IPS-NIHi11 (cell line): ENCODE measurements at regions not wholly inside any gene's neighbourhood (a gene's known extent, or its start where the extent isn't known, plus 50 kb on each side); places are given as distances from the start of the nearest gene placed in this dataset.
"Not testable (repeated sequence)": the region's sequence is repeated elsewhere in the genome, so short reads cannot be mapped to it uniquely, and the experiment has no call there.

ENCODE experiments used
- DNase-seq: peaks from one replicate; pipeline ENCODE4 v3.0.0; 2012; ENCODE audit warnings: mixed read lengths, low spot score

DNA sequence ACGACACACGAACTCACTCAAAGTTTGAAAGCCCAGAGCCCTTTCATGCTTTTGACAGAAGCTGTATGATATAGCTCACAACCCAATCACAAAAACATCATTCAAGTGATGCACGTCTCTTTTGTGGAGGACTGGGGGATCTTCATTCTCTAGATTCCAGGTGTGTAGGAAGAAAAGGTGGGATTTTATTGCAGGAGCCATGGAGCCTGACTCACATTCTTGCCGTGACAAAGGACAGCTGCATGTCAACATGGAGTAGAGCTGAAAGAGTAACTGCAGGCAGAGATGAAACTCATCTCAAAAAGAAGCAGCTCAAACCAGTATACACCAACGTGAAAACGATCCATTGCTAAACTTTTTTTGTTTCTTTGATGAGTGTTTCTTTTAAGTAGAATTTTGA, 50.9 kb upstream of the PDE1A start:
- DNase-seq = no peak

DNA sequence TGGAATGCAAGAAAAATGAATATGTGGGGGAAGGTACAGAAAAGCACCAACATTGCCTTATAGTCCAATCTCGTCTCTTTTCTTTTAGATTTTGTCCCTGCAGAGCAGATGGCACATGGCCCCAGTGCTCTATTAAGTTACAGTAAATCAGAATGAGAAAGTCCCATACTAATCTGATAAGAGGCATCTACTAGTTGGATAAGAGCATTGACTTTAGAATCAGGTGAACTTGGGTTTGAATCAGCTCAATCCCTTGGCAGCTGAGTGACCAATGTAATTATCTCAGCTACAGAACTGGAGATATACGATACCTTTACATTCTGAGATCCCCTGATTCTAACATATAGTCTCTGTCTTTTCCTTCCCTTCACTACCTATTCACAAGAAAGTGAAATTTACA, 54.8 kb upstream of the PDE1A start:
- DNase-seq = no peak

DNA sequence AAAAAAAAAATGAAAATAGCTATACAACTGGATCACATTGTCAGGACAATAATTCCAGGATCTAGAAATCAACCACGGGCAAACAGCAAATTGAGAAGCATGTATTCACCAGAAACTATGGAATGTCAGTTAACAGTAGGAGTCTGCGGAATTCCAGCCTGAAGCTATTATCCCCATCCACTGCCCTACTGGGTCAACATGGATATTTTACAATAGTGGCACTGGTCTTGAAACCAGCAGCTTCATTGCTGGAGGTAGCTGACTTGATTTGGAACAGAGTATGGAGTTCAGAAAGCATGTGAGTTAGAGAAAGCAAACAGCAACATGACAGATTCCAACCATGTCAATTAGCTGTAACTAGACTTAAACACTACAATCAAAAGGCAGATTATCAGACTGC, 55.7 kb upstream of the PDE1A start:
- no peak for DNase-seq

DNA sequence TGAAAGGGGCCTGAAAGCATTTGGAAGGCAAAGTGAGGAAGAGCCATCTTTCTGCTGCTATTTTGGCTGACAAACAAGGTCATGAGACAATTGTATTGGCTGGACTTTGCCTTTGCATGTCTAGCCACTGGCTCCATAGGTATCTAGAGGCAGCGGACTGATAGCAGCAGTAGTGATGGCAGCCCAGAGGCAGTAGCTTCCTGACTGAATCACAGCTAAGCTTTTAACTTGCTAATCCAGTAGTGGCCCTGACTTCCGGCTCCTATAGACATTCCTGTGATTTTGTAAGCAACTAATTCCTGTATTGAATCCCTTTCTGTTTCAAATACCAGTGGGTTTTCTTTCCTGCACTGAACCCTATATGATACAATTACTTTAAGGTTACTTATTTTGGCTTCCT, 69.8 kb upstream of the PDE1A start:
- DNase-seq = no peak

DNA sequence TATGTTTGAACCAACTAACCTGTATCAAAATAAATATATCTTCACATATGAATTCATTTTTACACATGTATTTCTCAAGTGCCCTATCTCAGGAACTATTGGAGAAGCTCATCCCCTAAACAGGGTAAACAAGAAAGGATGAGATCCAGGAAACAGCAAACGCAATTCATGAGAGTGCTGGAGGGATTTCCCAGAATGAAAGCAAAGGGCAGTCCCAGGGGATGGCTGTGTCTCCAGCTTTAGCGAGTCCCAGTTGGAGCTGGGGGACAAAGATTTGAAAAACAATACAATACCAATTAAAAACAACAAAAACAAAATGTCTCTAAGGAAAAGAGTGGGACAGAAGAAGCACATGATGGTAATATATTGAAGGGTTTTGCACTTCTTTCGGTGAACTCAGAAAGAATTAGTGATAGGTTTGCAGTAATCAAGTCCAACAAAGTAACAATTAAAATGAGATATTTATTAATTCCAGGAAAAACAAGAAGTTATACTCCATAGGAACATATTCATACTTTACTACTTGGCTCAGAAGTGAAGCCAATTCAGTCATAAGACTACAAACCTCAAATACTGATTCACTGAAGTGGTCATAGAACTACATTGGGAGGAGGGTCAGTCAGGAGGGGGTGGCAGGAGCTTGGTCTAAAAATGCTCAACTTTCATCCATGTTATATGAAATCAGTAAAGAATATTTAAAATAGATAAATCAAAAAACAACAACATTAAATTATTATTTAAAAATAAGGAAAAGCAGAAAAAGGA, 73.1 kb upstream of the PDE1A start:
- DNase-seq = no peak

DNA sequence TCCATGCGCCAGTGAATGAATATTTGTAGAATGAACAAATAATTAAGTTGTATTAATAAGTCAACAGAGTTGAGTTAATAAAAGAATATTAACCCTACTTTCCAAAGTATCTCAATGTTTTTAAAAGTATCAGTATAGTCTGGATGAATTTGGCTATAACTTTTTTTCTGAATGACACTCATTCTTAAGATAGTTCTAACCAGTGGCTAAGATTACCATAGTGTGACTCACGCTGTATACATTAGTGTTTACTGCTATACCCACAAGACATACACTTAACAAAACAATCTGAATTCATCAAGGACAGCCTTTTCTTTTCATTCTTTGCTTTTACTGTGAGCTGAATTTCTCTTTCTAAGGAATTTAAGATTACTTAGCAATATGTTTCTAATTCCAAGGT, 77.0 kb upstream of the PDE1A start:
- no peak for DNase-seq

DNA sequence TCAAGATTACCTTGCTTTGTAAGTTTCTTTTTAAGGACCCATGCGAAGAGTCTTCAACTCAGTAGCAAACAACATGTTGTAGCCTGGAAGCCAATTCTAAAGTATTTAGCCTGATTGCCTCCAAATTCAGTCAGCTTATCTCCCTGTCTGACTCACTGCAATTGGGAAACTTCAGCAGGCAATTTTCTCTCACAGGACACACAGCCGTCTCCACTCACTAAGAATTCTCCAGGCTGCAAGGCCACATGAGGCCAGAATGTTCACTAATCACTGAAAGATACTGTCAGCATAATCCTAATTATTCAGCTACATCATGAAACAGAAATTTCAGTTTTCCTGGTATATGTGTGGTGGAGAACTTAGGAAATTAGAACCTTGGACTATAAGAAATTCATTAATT, 78.1 kb upstream of the PDE1A start:
- no peak for DNase-seq

DNA sequence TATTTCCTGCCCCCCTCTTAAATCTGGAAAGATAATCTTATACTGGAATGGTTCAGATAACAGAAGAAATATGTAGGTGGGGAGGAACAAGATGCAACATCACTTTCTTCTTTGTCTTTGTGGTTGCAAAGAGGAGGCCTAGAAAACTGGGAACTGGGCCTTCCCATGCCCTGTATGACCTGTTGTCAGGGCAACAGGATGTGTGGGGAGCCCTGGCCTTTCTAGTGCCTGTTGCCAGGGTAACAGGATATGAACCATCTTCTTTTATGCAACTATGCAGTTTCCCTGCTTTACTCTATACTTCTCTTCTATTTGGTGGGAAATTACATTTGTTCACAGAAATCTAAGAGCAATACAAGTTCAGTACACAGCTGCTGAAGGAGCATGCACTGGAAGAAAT, 79.8 kb upstream of the PDE1A start:
- no peak for DNase-seq

DNA sequence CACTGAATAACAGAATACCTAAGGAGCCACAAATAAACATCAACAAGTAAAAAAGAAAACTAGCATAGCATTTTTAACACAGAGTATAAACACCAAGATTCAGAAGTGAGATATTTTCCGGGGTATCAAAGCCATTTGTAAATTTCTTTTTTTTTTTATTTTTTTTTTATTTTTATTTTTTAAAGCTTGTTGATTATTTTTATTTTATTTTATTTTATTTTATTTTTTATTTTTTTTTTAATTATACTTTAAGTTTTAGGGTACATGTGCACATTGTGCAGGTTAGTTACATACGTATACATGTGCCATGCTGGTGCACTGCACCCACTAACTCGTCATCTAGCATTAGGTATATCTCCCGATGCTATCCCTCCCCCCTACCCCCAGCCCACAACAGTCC, 81.7 kb upstream of the PDE1A start:
- DNase-seq = not testable (repeated sequence)

DNA sequence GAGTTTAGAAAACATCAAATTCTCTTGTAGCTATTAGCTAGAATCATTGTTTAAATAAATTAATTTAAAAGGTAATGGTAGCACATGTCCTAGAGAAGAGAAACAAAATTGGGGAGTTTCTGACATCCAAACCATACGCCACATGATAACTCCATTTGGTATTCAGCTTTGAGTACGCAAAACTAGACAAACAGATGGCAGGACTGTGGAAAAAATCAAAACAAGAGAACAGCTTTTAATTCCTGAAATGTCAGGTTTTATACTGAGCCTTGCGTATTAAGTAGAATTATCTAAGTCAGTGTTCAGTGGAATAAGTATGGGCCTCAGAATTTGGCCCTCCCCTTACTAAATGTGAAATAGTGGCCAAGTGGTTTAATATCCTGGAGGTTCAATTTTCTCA, 82.4 kb upstream of the PDE1A start:
- no peak for DNase-seq

DNA sequence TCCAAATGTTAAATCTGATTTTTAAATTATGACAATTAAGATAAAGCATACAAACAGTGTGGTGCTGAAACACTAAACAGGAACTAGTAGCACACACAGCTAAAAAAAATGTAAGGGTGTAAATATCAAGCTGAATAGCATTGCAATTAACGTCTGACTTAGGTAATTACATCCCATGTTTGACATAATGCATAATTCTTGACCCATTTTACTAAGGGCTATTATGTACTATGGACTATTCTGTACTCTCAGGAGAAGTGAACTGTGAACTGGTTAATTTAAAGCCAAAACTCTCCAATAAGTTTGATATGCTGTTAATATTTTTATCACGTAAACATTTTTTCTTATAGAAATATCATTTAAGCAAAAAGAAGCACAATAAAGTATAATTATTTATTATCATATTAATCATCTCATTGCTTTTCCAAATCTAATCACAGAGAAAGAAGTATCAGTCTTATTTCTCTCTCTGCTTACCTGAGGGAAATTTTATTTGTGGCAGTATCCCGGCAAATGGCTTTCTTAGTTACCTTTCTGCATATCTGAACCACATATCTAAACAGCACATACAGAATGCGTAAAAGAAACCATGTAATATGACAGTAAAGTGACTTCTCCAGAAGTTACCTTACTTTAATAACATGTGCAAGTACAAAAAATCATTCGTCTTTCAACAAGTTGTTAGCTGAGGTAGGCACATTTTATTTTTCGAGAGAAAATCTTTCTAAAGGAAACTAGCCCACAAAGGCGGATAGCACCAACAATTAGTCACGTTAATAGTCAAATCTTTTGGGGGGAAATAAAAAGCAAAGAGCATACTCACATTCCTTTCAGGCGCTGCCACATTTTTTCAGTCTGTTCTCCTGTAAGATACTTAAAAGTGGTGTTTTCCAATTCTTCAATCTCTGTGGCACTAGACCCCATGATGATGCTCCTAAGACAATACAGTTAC, 94.9 kb upstream of the PDE1A start:
- DNase-seq = no peak

DNA sequence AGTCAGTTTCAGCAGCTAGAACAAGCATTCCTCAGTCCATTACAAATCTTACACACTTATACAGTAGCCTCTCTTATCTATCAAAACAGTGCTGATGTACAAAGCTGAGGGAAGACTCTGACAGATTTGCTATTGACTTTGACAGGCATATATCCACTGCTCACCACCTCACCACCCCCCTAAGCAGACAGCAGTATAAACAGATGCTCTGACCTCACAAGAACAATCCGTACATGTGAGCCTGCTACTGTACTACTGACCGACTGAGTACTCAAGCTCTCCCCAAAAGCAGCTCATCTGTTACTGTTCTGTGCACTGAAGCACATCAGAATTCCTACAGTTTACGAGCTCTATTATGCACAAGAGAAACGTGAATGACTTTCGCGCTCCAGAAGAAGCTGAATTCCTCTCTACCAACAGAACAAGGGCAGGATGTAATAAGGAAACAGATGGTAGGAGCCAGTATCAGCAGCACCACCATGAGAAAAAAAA, 95.6 kb upstream of the PDE1A start:
- no peak for DNase-seq

DNA sequence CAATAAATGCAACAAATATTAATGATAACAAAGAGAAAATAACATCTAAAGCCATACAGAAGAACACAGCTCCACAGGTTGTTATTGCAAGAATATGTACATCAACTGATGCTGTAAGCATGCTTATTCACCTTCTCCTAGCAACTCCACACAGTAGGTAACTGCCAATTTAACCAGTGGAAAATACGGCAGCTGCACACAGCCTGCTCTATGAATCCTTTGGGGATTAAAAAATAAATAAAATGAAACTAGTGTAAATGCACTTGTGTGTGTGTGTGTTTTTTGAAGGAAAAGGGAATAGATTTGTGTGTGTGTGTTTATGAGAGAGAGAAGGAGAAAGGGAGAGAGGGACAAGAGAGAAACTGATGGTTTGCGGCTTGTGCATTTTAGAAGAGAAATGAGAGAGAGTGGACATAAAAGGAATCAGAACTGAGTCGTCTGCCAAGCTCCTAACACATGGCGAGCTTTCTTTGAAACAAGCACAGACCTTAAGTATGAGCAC, 96.2 kb upstream of the PDE1A start:
- no peak for DNase-seq

DNA sequence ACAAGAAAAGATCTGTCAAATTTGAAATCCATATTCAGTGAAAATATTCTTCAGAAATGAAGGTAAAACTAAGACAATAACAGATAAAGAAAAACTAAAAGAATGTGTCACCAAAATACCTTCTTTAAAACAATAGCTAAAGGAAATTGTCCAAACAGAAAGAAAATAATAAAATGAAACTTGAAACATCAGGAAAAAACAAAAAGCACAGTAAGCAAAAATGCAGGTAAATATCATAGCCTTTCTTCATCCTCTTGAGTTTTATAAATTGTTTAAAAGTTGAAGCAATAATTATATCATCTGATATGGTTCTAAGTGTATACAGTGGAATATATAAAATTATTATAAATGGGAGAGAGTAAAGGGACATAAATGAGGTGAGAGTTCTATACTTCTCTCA, 103.8 kb upstream of the PDE1A start:
- no peak for DNase-seq

DNA sequence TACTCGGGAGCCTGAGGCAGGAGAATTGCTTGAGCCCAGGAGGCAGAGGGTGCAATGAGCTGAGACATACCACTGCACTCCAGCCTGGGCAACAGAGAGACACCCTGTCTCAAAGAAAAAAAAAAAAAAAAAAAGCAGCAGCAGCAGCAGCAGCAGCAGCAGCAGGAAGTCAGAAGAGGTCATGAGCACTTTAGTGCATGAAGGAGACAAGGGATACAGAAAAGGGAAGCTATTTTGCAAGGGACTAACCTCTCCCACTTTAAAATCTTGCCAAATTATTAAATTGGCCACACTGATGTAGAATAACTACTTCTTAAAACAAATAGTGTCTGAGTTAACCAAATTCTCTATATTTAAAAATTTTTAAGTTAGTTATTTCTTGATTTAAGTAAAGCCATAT, 113.4 kb upstream of the PDE1A start:
- no peak for DNase-seq

DNA sequence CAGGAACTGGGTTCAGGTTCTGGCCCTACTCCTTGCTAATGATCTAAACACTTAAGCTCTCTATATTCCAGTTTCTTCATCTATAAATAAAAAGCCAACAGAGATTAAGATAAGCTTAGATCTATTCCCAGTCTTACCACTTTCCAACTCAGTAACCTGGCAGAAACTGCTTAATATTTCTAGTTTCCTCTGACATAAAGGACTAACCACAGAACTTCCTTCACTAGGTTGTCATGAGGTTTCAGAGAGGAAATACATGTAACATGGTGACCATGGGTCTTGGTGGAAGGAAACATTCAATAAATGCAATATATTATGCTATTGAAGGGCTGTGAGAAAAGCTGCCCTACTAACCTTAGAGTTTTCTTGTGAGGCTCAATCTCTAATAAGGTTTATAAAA, 114.4 kb upstream of the PDE1A start:
- no peak for DNase-seq

DNA sequence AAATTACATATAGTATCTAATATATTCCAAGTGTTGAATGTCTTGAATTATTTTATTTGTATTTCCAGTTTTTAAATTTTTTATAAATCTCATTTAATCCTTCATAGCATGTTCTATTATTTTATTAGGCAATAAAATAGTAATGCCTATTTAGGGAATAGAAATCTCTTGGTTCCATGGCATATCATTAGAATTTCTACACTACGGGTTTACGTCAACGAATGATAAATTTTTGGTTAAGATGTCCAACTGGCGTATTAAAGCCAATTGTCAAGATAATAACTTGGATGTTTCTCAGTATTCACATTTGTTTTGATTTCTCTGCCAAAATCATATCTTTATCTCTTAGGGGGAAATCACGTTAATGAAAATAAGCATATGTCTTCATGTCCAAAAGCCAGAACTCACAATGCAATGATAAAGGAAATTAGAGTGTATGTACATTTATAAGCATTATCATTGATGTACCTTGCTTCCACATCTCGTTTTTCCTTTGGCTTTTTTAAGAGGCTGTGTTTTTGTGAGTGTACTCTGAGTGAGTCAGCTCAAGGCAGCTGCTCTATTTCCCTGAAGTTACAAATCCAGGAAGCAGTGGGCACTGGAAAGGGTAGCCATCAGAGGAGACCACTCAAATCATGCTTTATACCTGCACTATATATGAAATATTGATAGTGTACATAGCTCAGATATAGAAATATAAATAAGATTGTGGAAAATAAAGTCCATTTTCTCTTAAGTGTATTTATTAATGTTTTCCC, 115.8 kb upstream of the PDE1A start:
- DNase-seq = no peak

DNA sequence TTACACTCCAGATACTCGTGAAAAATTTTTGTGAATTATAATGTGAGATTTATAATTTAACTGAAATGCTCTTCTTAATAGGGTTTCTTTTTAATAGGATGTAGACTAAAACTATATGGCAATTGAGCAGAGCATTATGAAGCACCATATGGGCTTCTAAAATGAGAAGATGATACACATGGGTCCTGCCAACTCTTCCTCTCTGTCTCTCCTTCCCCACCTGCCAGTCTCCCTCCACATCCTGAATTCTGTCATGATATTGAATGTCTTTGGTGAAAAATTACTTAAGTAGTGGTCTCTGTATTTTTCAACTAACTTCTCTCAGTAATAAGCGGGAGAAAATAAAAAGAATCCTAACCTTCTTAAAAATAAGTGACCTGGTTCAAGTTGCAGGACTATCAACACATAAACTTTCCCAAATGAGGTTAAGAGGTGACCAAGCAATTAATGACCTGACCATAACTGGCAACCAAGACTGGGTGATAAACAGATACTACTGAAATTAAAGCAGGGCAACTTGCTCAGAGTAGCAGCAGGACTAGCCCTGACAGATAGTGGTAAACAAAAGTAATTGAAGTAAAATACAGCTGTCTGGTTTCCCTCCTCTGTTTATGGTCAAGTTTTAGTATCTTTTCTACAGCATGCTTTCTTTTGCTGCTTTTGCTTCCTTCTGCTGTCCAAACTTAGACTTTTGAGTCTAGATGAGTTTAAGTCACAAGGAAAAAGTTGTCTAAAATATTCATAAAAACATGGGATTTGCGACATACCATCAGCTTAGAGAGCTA, 117.1 kb upstream of the PDE1A start:
- no peak for DNase-seq

DNA sequence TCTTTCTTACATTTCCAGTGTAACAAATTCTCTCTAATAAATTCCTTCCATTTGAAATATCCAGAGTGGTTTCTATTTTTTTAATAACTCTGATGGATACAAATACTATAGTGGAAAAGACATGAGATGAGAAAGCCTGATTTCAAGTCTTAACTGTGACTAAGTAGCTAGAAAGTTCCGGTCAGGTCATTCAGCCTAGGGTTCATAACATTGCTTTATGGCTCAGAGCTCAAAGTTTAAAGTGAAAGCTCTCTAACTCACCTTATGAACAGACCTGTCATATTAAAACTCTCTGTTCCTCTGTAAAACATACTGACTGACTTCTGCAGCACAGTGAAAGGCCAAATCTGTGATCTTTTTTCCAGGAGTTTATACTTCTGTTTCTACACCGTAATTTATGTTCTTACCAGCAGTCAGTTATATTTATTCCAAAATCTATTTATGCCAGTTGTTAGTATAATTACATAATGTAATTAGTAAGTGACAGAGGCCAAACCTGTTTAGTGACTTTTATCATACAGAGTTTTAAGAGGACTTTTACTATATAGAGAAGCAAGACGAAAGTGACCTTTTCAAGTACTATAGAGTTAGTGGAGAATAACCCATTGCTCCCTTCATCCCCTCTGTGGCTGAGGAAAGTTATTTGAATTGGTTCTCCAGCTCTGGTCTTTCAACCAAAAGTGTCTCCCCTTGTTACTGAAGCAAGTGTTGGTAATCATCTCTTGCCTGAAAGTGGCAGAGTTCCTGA, 118.8 kb upstream of the PDE1A start:
- no peak for DNase-seq

DNA sequence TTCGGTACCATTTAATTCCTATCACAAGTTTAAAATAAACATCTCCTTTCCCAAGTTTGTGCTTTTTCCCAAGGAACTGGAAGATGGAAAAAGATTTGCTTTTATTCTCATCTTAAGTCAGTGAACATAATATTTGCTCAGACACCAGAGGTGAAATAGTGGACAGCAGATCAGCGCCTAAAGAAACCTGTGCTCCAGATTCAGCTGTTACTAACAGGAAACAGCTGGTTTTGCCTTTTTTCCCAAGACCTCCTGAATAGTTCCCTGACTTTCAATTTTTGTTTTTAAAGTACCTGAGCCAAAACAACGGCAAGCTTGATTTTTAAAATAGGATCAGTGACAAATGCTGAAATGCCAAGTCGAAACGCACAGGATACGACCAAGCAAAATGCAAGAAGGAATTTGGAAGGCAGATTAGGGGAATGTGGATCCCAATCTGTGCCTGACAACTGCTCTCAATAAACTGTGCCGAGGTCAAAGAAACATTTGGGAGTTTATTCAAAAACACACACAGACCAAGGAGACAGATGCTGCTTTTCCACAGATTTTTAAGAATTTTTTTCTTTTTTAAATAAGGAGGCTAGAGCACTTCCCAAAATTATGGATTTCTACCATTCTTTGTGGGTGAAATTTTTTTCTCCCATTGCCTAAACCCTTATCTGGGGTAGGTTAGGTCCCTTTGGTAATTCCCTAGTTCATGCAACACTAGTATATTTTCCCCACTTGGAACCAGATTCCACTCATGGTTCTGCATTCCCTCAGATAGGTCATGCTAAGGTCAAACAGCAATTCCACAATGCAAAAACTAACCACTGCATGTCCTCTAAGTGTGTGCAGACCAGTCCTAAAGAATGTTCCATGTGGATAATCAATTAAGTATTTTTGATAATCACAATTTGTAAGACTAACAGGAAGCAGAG, 121.5 kb upstream of the PDE1A start:
- DNase-seq = no peak
